ENCODE measurements at regions not wholly inside any gene's neighbourhood (a gene's known extent, or its start where the extent isn't known, plus 50 kb on each side); places are given as distances from the start of the nearest gene placed in this dataset.

DNA sequence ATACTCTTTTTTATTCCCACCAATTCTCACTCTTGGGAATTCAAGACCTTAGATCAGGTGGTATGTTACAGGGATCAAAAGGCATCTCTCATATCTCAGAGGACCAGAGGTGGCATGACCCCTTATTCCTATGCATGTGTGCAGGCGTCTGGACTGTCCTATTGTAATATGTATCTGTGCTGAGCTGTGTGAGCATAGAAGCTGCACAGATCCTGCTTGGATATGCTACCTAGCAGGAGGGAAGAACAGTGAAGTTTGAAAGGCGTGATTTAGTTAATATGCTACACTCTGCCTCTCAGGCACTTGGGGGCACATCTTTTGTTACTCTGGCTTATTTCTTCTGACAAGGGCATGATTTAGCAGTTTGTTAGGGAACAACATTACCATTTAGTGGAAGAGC is 86.7 kb upstream of the ZRANB2 start:
- no peaks in the 10 kb centered on the region for H3K36me3 Mint-ChIP-seq (ENCODE audit: insufficient read depth, unreplicated experiment)
- TF ChIP-seq, protein P1, sequence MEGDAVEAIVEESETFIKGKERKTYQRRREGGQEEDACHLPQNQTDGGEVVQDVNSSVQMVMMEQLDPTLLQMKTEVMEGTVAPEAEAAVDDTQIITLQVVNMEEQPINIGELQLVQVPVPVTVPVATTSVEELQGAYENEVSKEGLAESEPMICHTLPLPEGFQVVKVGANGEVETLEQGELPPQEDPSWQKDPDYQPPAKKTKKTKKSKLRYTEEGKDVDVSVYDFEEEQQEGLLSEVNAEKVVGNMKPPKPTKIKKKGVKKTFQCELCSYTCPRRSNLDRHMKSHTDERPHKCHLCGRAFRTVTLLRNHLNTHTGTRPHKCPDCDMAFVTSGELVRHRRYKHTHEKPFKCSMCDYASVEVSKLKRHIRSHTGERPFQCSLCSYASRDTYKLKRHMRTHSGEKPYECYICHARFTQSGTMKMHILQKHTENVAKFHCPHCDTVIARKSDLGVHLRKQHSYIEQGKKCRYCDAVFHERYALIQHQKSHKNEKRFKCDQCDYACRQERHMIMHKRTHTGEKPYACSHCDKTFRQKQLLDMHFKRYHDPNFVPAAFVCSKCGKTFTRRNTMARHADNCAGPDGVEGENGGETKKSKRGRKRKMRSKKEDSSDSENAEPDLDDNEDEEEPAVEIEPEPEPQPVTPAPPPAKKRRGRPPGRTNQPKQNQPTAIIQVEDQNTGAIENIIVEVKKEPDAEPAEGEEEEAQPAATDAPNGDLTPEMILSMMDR (IDR thresholded peaks at IDR 0.05; ENCODE audit: insufficient read depth in 1 of 2, low read depth in 1 of 2, low read length in 1 of 2, severe bottlenecking in 1 of 2, unreplicated experiment in 1 of 2) = no peak
- DNase-seq = no peak
- BruUV-seq (replicated peaks) = no TSS peak
- H3K27me3 ChIP-seq (replicated peaks; ENCODE audit: control insufficient read depth, insufficient read depth, low read length) = no peaks in the 10 kb centered on the region
- H3K9me3 ChIP-seq = no peaks in the 10 kb centered on the region
- intact Hi-C loops (cut with micrococcal nuclease; ENCODE audit: unreplicated experiment) = no loop called here
- CTCF ChIA-PET = no interaction called here
- no peaks in the 10 kb centered on the region for H3K4me1 Mint-ChIP-seq (ENCODE audit: low read depth, unreplicated experiment)
- H3K27ac Mint-ChIP-seq (ENCODE audit: unreplicated experiment) = no peak overlapping the region
- H3K4me1 ChIP-seq = no peaks in the 10 kb centered on the region
- no peaks in the 10 kb centered on the region for H3K27me3 Mint-ChIP-seq (ENCODE audit: insufficient read depth, unreplicated experiment)
- H3K4me3 ChIP-seq (ENCODE audit: low read depth, low read length) = no peak overlapping the region
- no peak overlapping the region for H3K4me3 Mint-ChIP-seq (ENCODE audit: unreplicated experiment)
- H3K36me3 ChIP-seq (ENCODE audit: control insufficient read depth, insufficient read depth, low read length) = no peaks in the 10 kb centered on the region
- POLR2A ChIA-PET = no interaction called here
- no peaks in the 10 kb centered on the region for H3K9me3 Mint-ChIP-seq (ENCODE audit: unreplicated experiment)

DNA sequence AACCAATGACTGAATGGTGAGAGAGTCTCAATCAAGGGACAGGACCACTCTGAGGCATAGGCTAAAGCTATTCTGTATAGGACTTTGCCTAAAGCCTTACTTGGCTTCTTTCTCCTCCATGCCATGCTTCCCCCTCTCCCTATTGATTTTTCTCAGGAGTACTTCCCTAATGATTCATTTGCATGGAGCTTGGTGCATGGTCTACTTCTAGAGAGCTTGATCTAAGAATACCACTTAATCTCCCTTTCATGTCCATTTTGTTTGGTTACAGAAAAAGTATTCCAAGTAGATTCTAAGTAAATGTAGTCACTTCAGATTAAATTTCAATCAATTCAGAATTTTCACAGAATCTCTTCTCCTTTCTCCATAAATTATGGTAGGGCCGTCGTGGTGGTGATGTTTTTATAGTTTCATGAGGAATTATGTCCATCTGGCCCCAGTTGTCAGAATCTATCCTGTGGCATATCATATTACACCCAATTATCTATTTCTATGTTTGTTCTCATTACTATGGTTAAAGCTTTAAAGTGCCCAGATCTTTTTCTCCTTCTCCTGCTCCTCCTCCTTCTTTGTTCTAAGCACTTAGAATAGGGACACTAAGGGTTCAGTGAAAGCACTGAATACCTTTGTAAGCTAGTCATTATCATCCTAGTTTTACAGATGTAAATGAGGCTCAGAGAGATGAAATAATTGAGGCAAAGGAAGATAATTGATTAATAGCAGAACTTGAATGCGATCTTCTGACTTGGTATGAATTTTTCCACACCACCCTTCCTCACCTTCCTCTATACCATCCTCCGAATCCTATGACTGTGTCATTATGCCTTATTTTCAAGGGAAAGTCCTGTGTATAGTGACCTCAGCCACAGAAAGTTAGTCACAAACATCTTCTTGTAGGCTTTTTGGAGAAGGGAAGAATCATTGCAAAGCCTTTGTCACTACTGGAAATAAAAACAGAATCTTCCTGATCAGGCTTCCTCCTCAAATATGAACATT is 85.6 kb upstream of the ZRANB2 start:
- no peaks in the 10 kb centered on the region for H3K27me3 Mint-ChIP-seq (ENCODE audit: insufficient read depth, unreplicated experiment)
- H3K36me3 ChIP-seq (ENCODE audit: control insufficient read depth, insufficient read depth, low read length) = no peaks in the 10 kb centered on the region
- BruUV-seq (replicated peaks) = no TSS peak
- H3K9me3 Mint-ChIP-seq (ENCODE audit: unreplicated experiment) = no peaks in the 10 kb centered on the region
- DNase-seq = no peak
- POLR2A ChIA-PET = no interaction called here
- TF ChIP-seq, protein P1 (IDR thresholded peaks at IDR 0.05; ENCODE audit: insufficient read depth in 1 of 2, low read depth in 1 of 2, low read length in 1 of 2, severe bottlenecking in 1 of 2, unreplicated experiment in 1 of 2) = no peak
- no peaks in the 10 kb centered on the region for H3K36me3 Mint-ChIP-seq (ENCODE audit: insufficient read depth, unreplicated experiment)
- no peaks in the 10 kb centered on the region for H3K4me1 ChIP-seq
- no peak overlapping the region for H3K4me3 Mint-ChIP-seq (ENCODE audit: unreplicated experiment)
- intact Hi-C loops (cut with micrococcal nuclease; ENCODE audit: unreplicated experiment) = no loop called here
- no peaks in the 10 kb centered on the region for H3K9me3 ChIP-seq
- H3K4me1 Mint-ChIP-seq (ENCODE audit: low read depth, unreplicated experiment) = no peaks in the 10 kb centered on the region
- H3K4me3 ChIP-seq (ENCODE audit: low read depth, low read length) = no peak overlapping the region
- no peaks in the 10 kb centered on the region for H3K27me3 ChIP-seq (replicated peaks; ENCODE audit: control insufficient read depth, insufficient read depth, low read length)
- H3K27ac Mint-ChIP-seq (ENCODE audit: unreplicated experiment) = no peak overlapping the region
- CTCF ChIA-PET = no interaction called here

DNA sequence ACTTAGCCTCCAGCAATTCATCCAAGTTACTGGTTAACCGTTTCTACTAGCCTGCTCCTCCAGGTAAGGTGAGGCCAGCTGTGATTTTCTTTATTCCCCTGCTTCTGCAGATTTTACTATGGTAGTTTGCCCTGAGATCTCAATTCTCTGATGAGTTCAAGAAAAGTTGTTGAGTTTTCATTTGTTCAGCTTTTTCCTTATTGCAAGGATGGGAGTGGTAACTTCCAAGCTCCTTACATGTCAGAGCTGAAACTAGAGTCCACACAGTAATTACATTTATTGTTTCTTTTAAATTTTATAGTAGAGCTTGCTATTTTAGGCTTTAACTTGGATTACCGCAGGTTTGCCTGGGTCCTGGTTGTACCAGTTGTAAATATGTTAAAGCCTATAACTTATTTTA is 76.9 kb upstream of the ZRANB2 start:
- Histone ChIP-seq H3K36me3 (ENCODE audit: control insufficient read depth, insufficient read depth, low read length) (no peaks in the 10 kb centered on the region), H3K27me3 (replicated peaks; ENCODE audit: control insufficient read depth, insufficient read depth, low read length) (no peaks in the 10 kb centered on the region), H3K4me3 (ENCODE audit: low read depth, low read length) (no peak overlapping the region), H3K4me1 (no peaks in the 10 kb centered on the region), H3K9me3 (no peaks in the 10 kb centered on the region)
- intact Hi-C loops (cut with micrococcal nuclease; ENCODE audit: unreplicated experiment) = no loop called here
- Mint-ChIP-seq H3K36me3 (ENCODE audit: insufficient read depth, unreplicated experiment) (no peaks in the 10 kb centered on the region), H3K9me3 (ENCODE audit: unreplicated experiment) (no peaks in the 10 kb centered on the region), H3K27me3 (ENCODE audit: insufficient read depth, unreplicated experiment) (no peaks in the 10 kb centered on the region), H3K4me3 (ENCODE audit: unreplicated experiment) (no peak overlapping the region), H3K4me1 (ENCODE audit: low read depth, unreplicated experiment) (no peaks in the 10 kb centered on the region), H3K27ac (ENCODE audit: unreplicated experiment) (no peak overlapping the region)
- ChIA-PET CTCF (no interaction called here), POLR2A (no interaction called here)
- no TSS peak for BruUV-seq (replicated peaks)
- no peak for DNase-seq
- TF ChIP-seq, protein P1 (IDR thresholded peaks at IDR 0.05; ENCODE audit: insufficient read depth in 1 of 2, low read depth in 1 of 2, low read length in 1 of 2, severe bottlenecking in 1 of 2, unreplicated experiment in 1 of 2) = no peak

Measured in Caco-2 (cell line).